ENCODE measurements at regions not wholly inside any gene's neighbourhood (a gene's known extent, or its start where the extent isn't known, plus 50 kb on each side); places are given as distances from the start of the nearest gene placed in this dataset.

DNA sequence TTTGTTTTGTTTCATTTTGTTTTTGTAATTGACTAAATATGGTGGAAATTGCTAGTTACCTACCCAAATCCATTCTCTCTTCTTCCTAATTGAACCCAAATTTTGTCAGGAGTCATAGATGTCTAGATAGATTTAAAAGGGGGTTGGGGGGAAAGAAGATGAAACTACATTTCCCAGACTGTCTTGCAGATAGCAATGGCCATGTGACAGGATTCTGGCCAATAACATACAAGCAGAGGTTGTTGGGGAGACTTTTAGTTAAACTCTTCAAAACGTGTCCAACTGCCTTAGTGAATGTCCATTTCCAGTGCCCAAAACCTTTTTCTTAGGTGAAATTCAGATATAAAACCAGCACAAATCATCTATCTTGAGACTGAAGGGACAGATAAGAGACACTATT is 583.9 kb upstream of the API5 start:
- no peak for TF ChIP-seq PAX5 (IDR thresholded peaks at IDR 0.05; ENCODE audit: insufficient read depth, low read length, severe bottlenecking)
- TF ChIP-seq POU2F2 (IDR thresholded peaks at IDR 0.05; ENCODE audit: low read depth, low read length): no peak
- TF ChIP-seq TAF1 (IDR thresholded peaks at IDR 0.05; ENCODE audit: low read depth, low read length): no peak
- no peak for TF ChIP-seq SPI1 (IDR thresholded peaks at IDR 0.05; ENCODE audit: low read depth, low read length)
- no peak for TF ChIP-seq POLR2A (IDR thresholded peaks at IDR 0.05; ENCODE audit: low read depth, low read length)
- no peak for TF ChIP-seq POLR2AphosphoS5 (IDR thresholded peaks at IDR 0.05; ENCODE audit: low read depth, low read length)
- FAIRE-seq: no peak
- DNase-seq (ENCODE audit: insufficient read length, low spot score): no peak

DNA sequence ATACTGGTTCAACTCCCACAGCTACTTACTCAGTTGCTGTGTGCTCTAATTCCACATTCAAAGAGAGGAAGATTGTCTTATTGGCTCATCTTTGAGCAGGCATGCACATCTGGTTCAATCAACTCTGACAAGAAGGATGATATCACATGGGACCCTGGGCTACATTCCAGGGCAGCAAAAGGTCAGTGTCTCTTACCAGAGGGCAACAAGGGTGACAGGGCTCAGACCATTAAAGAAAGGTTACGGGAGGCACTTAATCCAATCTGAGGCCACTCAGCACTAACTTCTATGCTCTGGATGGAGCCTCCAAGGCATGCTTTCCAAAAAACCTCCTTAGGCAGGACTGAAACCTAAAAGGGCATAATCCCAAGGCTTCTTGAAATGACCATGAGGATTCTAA is 549.4 kb upstream of the API5 start:
- no peak for DNase-seq (ENCODE audit: insufficient read length, low spot score)
- TF ChIP-seq SPI1 (IDR thresholded peaks at IDR 0.05; ENCODE audit: low read depth, low read length): no peak
- no peak for FAIRE-seq

DNA sequence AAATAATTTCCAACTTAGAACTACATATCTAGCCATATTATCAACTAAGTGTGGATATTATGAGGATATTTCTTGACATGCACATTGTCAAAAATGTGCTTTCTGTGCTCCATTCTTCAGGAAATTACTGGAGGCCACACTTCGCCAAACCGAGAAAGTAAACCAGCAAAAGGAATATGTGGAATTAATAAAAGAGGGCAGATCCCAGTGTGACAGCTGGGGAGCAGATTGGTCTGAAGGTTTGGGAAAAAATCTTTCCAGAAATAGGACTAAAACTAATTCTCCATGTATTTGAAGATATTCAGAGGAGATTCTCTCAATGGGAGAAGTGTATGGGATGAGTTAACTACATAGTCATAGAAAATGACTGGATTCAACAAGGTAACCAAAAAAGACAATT is 546.9 kb upstream of the API5 start:
- FAIRE-seq: no peak
- no peak for DNase-seq (ENCODE audit: insufficient read length, low spot score)
- TF ChIP-seq POLR2A (IDR thresholded peaks at IDR 0.05; ENCODE audit: low read depth, low read length): no peak
- TF ChIP-seq SPI1 (IDR thresholded peaks at IDR 0.05; ENCODE audit: low read depth, low read length): no peak
- TF ChIP-seq POLR2AphosphoS5 (IDR thresholded peaks at IDR 0.05; ENCODE audit: low read depth, low read length): no peak
- no peak for TF ChIP-seq POU2F2 (IDR thresholded peaks at IDR 0.05; ENCODE audit: low read depth, low read length)
- TF ChIP-seq PAX5 (IDR thresholded peaks at IDR 0.05; ENCODE audit: insufficient read depth, low read length, severe bottlenecking): no peak
- TF ChIP-seq TAF1 (IDR thresholded peaks at IDR 0.05; ENCODE audit: low read depth, low read length): no peak

- FAIRE-seq (no peak), DNase-seq (ENCODE audit: insufficient read length, low spot score) (no peak)
- TF ChIP-seq POU2F2 (IDR thresholded peaks at IDR 0.05; ENCODE audit: low read depth, low read length) (no peak), TAF1 (IDR thresholded peaks at IDR 0.05; ENCODE audit: low read depth, low read length) (no peak), POLR2AphosphoS5 (IDR thresholded peaks at IDR 0.05; ENCODE audit: low read depth, low read length) (no peak), POLR2A (IDR thresholded peaks at IDR 0.05; ENCODE audit: low read depth, low read length) (no peak), PAX5 (IDR thresholded peaks at IDR 0.05; ENCODE audit: insufficient read depth, low read length, severe bottlenecking) (no peak), SPI1 (IDR thresholded peaks at IDR 0.05; ENCODE audit: low read depth, low read length) (no peak)
These were observed 543.2 kb upstream of the API5 start for GRCh38 chr11:42768576-42768975.

GRCh38 chr11:42770444-42771065 is 541.2 kb upstream of the API5 start:
- DNase-seq (ENCODE audit: insufficient read length, low spot score): peak; percentile 20
- FAIRE-seq: no peak
- no peak for TF ChIP-seq PAX5 (IDR thresholded peaks at IDR 0.05; ENCODE audit: insufficient read depth, low read length, severe bottlenecking)
- TF ChIP-seq TAF1 (IDR thresholded peaks at IDR 0.05; ENCODE audit: low read depth, low read length): no peak
- no peak for TF ChIP-seq POLR2AphosphoS5 (IDR thresholded peaks at IDR 0.05; ENCODE audit: low read depth, low read length)

DNA sequence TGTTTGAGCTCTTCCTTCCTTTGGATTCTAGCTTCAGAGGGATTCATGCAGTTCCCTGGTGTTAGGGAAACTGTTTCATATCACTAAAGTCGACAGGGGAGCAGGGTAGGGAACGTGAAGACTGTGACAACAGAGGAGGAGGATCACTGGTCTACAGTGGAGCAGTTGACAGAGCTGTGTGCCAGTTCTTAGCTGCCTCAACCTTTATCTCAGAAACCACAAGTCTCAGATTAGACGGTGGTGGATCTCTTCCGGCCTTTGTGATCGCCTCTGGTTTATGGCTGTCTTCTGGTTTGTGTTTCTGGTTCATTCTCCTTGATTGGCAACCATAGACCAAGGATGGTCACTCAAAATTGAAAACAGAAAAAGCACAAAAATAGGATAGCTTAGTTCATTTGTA is 538.9 kb upstream of the API5 start:
- no peak for FAIRE-seq
- no peak for DNase-seq (ENCODE audit: insufficient read length, low spot score)
- TF ChIP-seq POU2F2 (IDR thresholded peaks at IDR 0.05; ENCODE audit: low read depth, low read length): no peak
- TF ChIP-seq SPI1 (IDR thresholded peaks at IDR 0.05; ENCODE audit: low read depth, low read length): no peak
- TF ChIP-seq POLR2AphosphoS5 (IDR thresholded peaks at IDR 0.05; ENCODE audit: low read depth, low read length): no peak
- TF ChIP-seq POLR2A (IDR thresholded peaks at IDR 0.05; ENCODE audit: low read depth, low read length): no peak

DNA sequence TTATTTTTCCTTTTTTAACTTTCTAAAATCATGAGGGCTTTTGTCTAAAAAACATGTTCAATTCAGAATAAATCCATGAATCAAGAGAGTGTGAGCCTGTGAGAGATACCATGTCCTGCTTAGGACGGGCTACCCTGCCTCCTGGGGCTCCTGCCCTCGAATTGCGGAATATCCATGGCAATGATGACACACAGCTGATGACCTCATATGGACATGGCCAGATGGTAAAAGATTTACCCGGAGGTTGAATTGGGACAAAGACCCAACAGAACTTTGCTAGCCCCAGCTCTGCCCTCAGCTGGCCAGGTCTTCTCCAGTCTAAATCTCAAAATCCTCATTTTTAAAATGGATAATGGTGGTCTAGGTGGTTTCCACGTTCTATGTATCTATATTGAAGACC is 538.1 kb upstream of the API5 start:
- no peak for TF ChIP-seq PAX5 (IDR thresholded peaks at IDR 0.05; ENCODE audit: insufficient read depth, low read length, severe bottlenecking)
- TF ChIP-seq TAF1 (IDR thresholded peaks at IDR 0.05; ENCODE audit: low read depth, low read length): no peak
- TF ChIP-seq POLR2A (IDR thresholded peaks at IDR 0.05; ENCODE audit: low read depth, low read length): no peak
- TF ChIP-seq SPI1 (IDR thresholded peaks at IDR 0.05; ENCODE audit: low read depth, low read length): no peak
- TF ChIP-seq POU2F2 (IDR thresholded peaks at IDR 0.05; ENCODE audit: low read depth, low read length): no peak
- TF ChIP-seq POLR2AphosphoS5 (IDR thresholded peaks at IDR 0.05; ENCODE audit: low read depth, low read length): no peak
- no peak for DNase-seq (ENCODE audit: insufficient read length, low spot score)
- no peak for FAIRE-seq

GRCh38 chr11:42774567-42774966 is 537.2 kb upstream of the API5 start:
- DNase-seq (ENCODE audit: insufficient read length, low spot score) (no peak), FAIRE-seq (no peak)
- no peak for TF ChIP-seq PAX5 (IDR thresholded peaks at IDR 0.05; ENCODE audit: insufficient read depth, low read length, severe bottlenecking)
- TF ChIP-seq POLR2A (IDR thresholded peaks at IDR 0.05; ENCODE audit: low read depth, low read length): no peak
- no peak for TF ChIP-seq TAF1 (IDR thresholded peaks at IDR 0.05; ENCODE audit: low read depth, low read length)

- DNase-seq (ENCODE audit: insufficient read length, low spot score) (no peak), FAIRE-seq (no peak)
These were observed 534.0 kb upstream of the API5 start for GRCh38 chr11:42777776-42778175.

GRCh38 chr11:42778193-42778592 is 533.6 kb upstream of the API5 start:
- FAIRE-seq (no peak), DNase-seq (ENCODE audit: insufficient read length, low spot score) (no peak)
- no peak for TF ChIP-seq POU2F2 (IDR thresholded peaks at IDR 0.05; ENCODE audit: low read depth, low read length)
- no peak for TF ChIP-seq POLR2A (IDR thresholded peaks at IDR 0.05; ENCODE audit: low read depth, low read length)
- no peak for TF ChIP-seq SPI1 (IDR thresholded peaks at IDR 0.05; ENCODE audit: low read depth, low read length)
- TF ChIP-seq TAF1 (IDR thresholded peaks at IDR 0.05; ENCODE audit: low read depth, low read length): no peak
- TF ChIP-seq POLR2AphosphoS5 (IDR thresholded peaks at IDR 0.05; ENCODE audit: low read depth, low read length): no peak
- TF ChIP-seq PAX5 (IDR thresholded peaks at IDR 0.05; ENCODE audit: insufficient read depth, low read length, severe bottlenecking): no peak

More at GRCh38 chr11:42777776-42778175, 534.0 kb upstream of the API5 start:
- TF ChIP-seq POU2F2 (IDR thresholded peaks at IDR 0.05; ENCODE audit: low read depth, low read length) (no peak), PAX5 (IDR thresholded peaks at IDR 0.05; ENCODE audit: insufficient read depth, low read length, severe bottlenecking) (no peak), POLR2A (IDR thresholded peaks at IDR 0.05; ENCODE audit: low read depth, low read length) (no peak), SPI1 (IDR thresholded peaks at IDR 0.05; ENCODE audit: low read depth, low read length) (no peak), TAF1 (IDR thresholded peaks at IDR 0.05; ENCODE audit: low read depth, low read length) (no peak), POLR2AphosphoS5 (IDR thresholded peaks at IDR 0.05; ENCODE audit: low read depth, low read length) (no peak)

Data from GM12891 (cell line).